A549 (cell line): ENCODE measurements at regions not wholly inside any gene's neighbourhood (a gene's known extent, or its start where the extent isn't known, plus 50 kb on each side); places are given as distances from the start of the nearest gene placed in this dataset.

Source experiments
- ATAC-seq, 2 experiments: fragments of 200-7000 bp in 1 of 2; fragments of >200 bp in 1 of 2; cut with Nextera tagmentation in 1 of 2; cut with Tn5 transposase in 1 of 2; 3 replicates each; pipeline versions ENCODE4 v1.8.0 to v1.9.1; 2018 to 2020; ENCODE audit warnings: mild to moderate bottlenecking in 1 of 2, moderate library complexity in 1 of 2
- CTCF ChIA-PET: fragments of 300-600 bp; sonication (Branson Sonifier 250); formaldehyde crosslinking; extraction: SDS; loops from one replicate; lab custom pipeline; 2021; ENCODE audit warnings: antibody characterized with exemption, inconsistent platforms; lab: Yijun Ruan, JAX
- POLR2A ChIA-PET: fragments of 350-600 bp; formaldehyde crosslinking; extraction: SDS; loops from one replicate; lab custom pipeline; 2021; ENCODE audit warnings: antibody characterized with exemption, inconsistent platforms; lab: Yijun Ruan, JAX
- DNase-seq, 2 experiments: peaks; one replicate each; pipeline versions ENCODE4 v3.0.0 to v3.0.0-alpha.2; 2011 to 2016; ENCODE audit warnings: low read depth in 1 of 2, low spot score in 1 of 2
- FAIRE-seq: peaks from 2 replicates; lab custom pipeline; 2011; peaks lifted over from hg19 to GRCh38; lab: Jason Lieb, UNC
- H3K27ac ChIP-seq, 2 experiments: fragments of >200 bp; sonication (Bioruptor Twin); formaldehyde crosslinking; 3 replicates each; pipeline ENCODE4 v1.5.1; 2016 to 2017
- H3K4me1 ChIP-seq: fragments of >200 bp; sonication (Bioruptor Twin); formaldehyde crosslinking; 3 replicates; pipeline ENCODE4 v1.6.1; 2016
- H3K4me2 ChIP-seq: fragments of >200 bp; sonication (Bioruptor Twin); formaldehyde crosslinking; 3 replicates; pipeline ENCODE4 v1.6.1; 2016
- H3K4me3 ChIP-seq: fragments of >200 bp; sonication (Bioruptor Twin); formaldehyde crosslinking; 3 replicates; pipeline ENCODE4 v1.5.1; 2016
- H3K9me3 ChIP-seq: fragments of >200 bp; sonication (Bioruptor Twin); formaldehyde crosslinking; 3 replicates; pipeline ENCODE4 v1.6.1; 2016
- CBX2 ChIP-seq: fragments of 200-600 bp; sonication (generic); IDR thresholded peaks from 2 replicates; pipeline ENCODE4 v1.6.1; 2016; ENCODE audit warnings: low read depth, mild to moderate bottlenecking, borderline replicate concordance
- CHD4 ChIP-seq: fragments of 200-600 bp; sonication (generic); IDR thresholded peaks from 2 replicates; pipeline ENCODE4 v1.6.1; 2016; ENCODE audit warnings: antibody characterized with exemption, mild to moderate bottlenecking, borderline replicate concordance
- EHF ChIP-seq: fragments of 250-450 bp; sonication (Bioruptor Pico); IDR thresholded peaks from 2 replicates; pipeline ENCODE4 v1.5.0; 2020; ENCODE audit warnings: mild to moderate bottlenecking
- EHMT2 ChIP-seq: fragments of 200-600 bp; sonication (generic); IDR thresholded peaks from 2 replicates; pipeline ENCODE4 v1.6.1; 2016; ENCODE audit warnings: antibody characterized with exemption, low read depth, mild to moderate bottlenecking, moderate library complexity
- ESRRA ChIP-seq: fragments of 150-350 bp; IDR thresholded peaks from 2 replicates; pipeline ENCODE4 v1.6.1; 2014; ENCODE audit warnings: mild to moderate bottlenecking, low read length, borderline replicate concordance
- FOSB ChIP-seq: fragments of 250-450 bp; sonication (Bioruptor Pico); IDR thresholded peaks from 2 replicates; pipeline ENCODE4 v1.5.0; 2020; ENCODE audit warnings: mild to moderate bottlenecking, moderate library complexity
- FOXS1 ChIP-seq: fragments of 250-450 bp; sonication (Bioruptor Pico); IDR thresholded peaks from 2 replicates; pipeline ENCODE4 v1.5.0; 2020; ENCODE audit warnings: mild to moderate bottlenecking, moderate library complexity
- GATA3 ChIP-seq: IDR thresholded peaks from 2 replicates; pipeline ENCODE4 v1.6.1; 2012; ENCODE audit warnings: borderline replicate concordance
- HDAC2 ChIP-seq: fragments of 200-600 bp; sonication (generic); IDR thresholded peaks from 2 replicates; pipeline ENCODE4 v1.6.1; 2016
- HOXA7 ChIP-seq: fragments of 250-450 bp; sonication (Bioruptor Pico); IDR thresholded peaks from 2 replicates; pipeline ENCODE4 v1.5.0; 2020; ENCODE audit warnings: mild to moderate bottlenecking, moderate library complexity
- HOXB13 ChIP-seq: fragments of 250-450 bp; sonication (Bioruptor Pico); IDR thresholded peaks from 2 replicates; pipeline ENCODE4 v1.5.0; 2020; ENCODE audit warnings: low read depth, mild to moderate bottlenecking, moderate library complexity
- HOXB5 ChIP-seq: fragments of 250-450 bp; sonication (Bioruptor Pico); IDR thresholded peaks from 2 replicates; pipeline ENCODE4 v1.5.0; 2020; ENCODE audit warnings: mild to moderate bottlenecking, moderate library complexity
- MYC ChIP-seq: IDR thresholded peaks from 2 replicates; pipeline ENCODE4 v1.6.1; 2012; ENCODE audit warnings: mild to moderate bottlenecking, inconsistent platforms, low read length, improper control_type of control experiment, borderline replicate concordance
- NFE2L2 ChIP-seq: fragments of 150-350 bp; conservative IDR thresholded peaks from 2 replicates; pipeline ENCODE4 v1.6.1; 2014; ENCODE audit warnings: low read length
- POLR2A ChIP-seq: IDR thresholded peaks from 2 replicates; pipeline ENCODE4 v1.6.1; 2012; ENCODE audit warnings: mild to moderate bottlenecking, low read length
- POLR2AphosphoS2 ChIP-seq: conservative IDR thresholded peaks from 2 replicates; pipeline ENCODE4 v1.6.1; 2012; ENCODE audit warnings: low read length, improper control_type of control experiment, inconsistent platforms
- RCOR1 ChIP-seq: fragments of 150-350 bp; IDR thresholded peaks from 2 replicates; pipeline ENCODE4 v1.6.1; 2014; ENCODE audit warnings: antibody characterized with exemption, low read length, low read depth
- RFX5 ChIP-seq: fragments of 450-650 bp; IDR thresholded peaks from 2 replicates; pipeline ENCODE4 v1.7.1; 2014; ENCODE audit warnings: antibody characterized with exemption, mild to moderate bottlenecking, moderate library complexity
- SMC3 ChIP-seq: fragments of >200 bp; sonication (Bioruptor Twin); formaldehyde crosslinking; IDR thresholded peaks from 3 replicates; pipeline ENCODE4 v1.6.1; 2018; ENCODE audit warnings: inconsistent platforms
- SREBF2 ChIP-seq: fragments of 450-650 bp; IDR thresholded peaks from 2 replicates; pipeline ENCODE4 v1.6.1; 2014; ENCODE audit warnings: mild to moderate bottlenecking, moderate library complexity
- TP53 ChIP-seq: fragments of 250-450 bp; sonication (Bioruptor Pico); IDR thresholded peaks from 2 replicates; pipeline ENCODE4 v1.5.0; 2021; ENCODE audit warnings: mild to moderate bottlenecking, moderate library complexity
- ZSCAN20 ChIP-seq: fragments of 250-450 bp; sonication (Bioruptor Pico); IDR thresholded peaks from 2 replicates; pipeline ENCODE4 v1.8.0; 2022; ENCODE audit warnings: mild to moderate bottlenecking, moderate library complexity
- WGBS: methylation state at CpG from one replicate; pipeline ENCODE4 v1.1.6; 2017; ENCODE audit errors: missing lambda C conversion rate; 5-methylcytosine and 5-hydroxymethylcytosine counted together
- TF ChIP-seq, protein P1 (sequence below): fragments of 150-350 bp; IDR thresholded peaks from 2 replicates; pipeline ENCODE4 v1.6.1; 2014; ENCODE audit warnings: low read depth, mild to moderate bottlenecking, low read length
- TF ChIP-seq, protein P2 (sequence below): IDR thresholded peaks from 2 replicates; pipeline ENCODE4 v1.6.1; 2012
- TF ChIP-seq, protein P3 (sequence below): fragments of 450-650 bp; IDR thresholded peaks from 2 replicates; pipeline ENCODE4 v1.6.1; 2014; ENCODE audit warnings: antibody characterized with exemption
- TF ChIP-seq, protein P4 (sequence below): fragments of 250-450 bp; sonication (Bioruptor Pico); IDR thresholded peaks from 2 replicates; pipeline ENCODE4 v1.5.0; 2021; ENCODE audit warnings: mild to moderate bottlenecking, moderate library complexity, borderline replicate concordance
- TF ChIP-seq, protein P5 (sequence below): fragments of 250-450 bp; sonication (Bioruptor Pico); IDR thresholded peaks from 2 replicates; pipeline ENCODE4 v1.5.0; 2020; ENCODE audit warnings: low read depth, mild to moderate bottlenecking, moderate library complexity

DNA sequence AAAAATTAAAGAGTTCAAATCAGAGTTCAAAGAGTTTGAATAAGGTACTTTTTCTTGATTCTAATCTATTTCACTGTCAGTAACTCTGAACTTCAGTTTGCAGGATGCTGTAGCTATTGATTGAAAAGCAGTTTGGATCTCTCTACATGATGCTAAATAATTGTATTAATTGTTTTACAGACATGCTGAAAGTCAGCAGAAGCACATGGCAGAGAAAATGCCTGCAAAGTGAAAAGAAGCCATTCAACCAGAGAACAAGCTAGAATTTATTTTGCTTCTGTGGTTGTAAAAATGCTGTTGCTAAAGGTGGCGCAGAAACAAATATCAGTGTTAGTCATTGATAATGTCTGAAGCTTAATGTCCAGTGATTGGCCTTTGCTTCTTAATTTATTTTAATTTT lies 92.1 kb upstream of the IL12A start:
- DNase-seq (no peak), FAIRE-seq (no peak), ATAC-seq (no peak)
- Histone ChIP-seq H3K4me1 (no peaks in the 10 kb centered on the region), H3K9me3 (no peaks in the 10 kb centered on the region), H3K4me3 (no peak overlapping the region), H3K4me2 (no peak overlapping the region), H3K27ac (no peak overlapping the region)
- TF ChIP-seq, protein P1, sequence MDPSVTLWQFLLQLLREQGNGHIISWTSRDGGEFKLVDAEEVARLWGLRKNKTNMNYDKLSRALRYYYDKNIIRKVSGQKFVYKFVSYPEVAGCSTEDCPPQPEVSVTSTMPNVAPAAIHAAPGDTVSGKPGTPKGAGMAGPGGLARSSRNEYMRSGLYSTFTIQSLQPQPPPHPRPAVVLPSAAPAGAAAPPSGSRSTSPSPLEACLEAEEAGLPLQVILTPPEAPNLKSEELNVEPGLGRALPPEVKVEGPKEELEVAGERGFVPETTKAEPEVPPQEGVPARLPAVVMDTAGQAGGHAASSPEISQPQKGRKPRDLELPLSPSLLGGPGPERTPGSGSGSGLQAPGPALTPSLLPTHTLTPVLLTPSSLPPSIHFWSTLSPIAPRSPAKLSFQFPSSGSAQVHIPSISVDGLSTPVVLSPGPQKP, result no peak
- TF ChIP-seq GATA3, result no peak
- no peak for TF ChIP-seq POLR2A
- no peak for TF ChIP-seq HDAC2
- TF ChIP-seq CHD4, result no peak
- no peak for TF ChIP-seq HOXA7 (CRISPR knock-in tag)
- no peak for TF ChIP-seq SMC3
- no peak for TF ChIP-seq POLR2AphosphoS2
- no peak for TF ChIP-seq ZSCAN20 (CRISPR knock-in tag)
- TF ChIP-seq EHMT2, result no peak
- TF ChIP-seq, protein P2, sequence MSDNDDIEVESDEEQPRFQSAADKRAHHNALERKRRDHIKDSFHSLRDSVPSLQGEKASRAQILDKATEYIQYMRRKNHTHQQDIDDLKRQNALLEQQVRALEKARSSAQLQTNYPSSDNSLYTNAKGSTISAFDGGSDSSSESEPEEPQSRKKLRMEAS, result no peak
- TF ChIP-seq RCOR1, result no peak
- TF ChIP-seq SREBF2, result no peak
- no peak for TF ChIP-seq EHF (CRISPR knock-in tag)
- POLR2A ChIA-PET, result no interaction called here
- 88% methylated on average over 1 of the region's 1 CpG for whole genome bisulfite sequencing
- CTCF ChIA-PET, result interaction anchor here (1.0 to 18.8 kb wide), 3 partner anchors 10 to 109 kb away, joined by 3 to 450 read pairs (median 93); no protein-coding TSS in a partner anchor

DNA sequence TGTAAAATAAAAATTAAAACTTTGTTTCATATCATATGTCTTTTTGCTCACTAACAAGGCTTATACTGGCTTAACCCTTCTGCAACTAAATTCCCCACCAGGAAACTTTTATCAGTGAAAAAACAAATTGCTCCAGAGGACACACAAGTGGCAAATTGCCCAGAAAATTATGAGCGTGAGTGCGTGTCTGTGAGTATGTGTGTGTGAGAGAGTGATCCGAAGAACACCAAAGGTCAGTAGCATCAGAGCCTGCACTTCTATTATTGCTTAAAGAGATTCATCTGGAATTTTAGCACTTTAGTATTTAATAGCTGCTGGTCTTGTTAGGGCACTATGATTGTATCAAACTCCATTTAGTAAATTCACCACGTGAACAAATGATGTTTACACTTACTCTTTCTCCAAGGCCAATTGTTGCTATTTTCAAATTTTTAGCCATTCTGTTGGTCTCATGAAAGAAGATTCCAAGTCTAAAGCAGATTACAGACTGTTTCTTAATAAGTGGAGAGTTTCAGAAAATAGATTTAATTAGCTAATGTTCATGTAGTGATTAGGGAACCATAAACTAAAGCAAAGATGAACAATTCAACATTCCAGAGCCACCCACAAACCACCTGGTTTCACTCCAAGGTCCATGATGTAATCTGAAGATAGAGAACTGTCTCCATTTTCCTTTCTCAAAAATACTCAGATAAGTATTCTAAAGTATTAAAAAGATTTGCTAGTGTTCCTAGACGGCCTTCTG lies 91.1 kb upstream of the IL12A start:
- no peak for TF ChIP-seq ESRRA
- TF ChIP-seq, protein P3, sequence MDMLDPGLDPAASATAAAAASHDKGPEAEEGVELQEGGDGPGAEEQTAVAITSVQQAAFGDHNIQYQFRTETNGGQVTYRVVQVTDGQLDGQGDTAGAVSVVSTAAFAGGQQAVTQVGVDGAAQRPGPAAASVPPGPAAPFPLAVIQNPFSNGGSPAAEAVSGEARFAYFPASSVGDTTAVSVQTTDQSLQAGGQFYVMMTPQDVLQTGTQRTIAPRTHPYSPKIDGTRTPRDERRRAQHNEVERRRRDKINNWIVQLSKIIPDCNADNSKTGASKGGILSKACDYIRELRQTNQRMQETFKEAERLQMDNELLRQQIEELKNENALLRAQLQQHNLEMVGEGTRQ, result no peak
- TF ChIP-seq, protein P4, sequence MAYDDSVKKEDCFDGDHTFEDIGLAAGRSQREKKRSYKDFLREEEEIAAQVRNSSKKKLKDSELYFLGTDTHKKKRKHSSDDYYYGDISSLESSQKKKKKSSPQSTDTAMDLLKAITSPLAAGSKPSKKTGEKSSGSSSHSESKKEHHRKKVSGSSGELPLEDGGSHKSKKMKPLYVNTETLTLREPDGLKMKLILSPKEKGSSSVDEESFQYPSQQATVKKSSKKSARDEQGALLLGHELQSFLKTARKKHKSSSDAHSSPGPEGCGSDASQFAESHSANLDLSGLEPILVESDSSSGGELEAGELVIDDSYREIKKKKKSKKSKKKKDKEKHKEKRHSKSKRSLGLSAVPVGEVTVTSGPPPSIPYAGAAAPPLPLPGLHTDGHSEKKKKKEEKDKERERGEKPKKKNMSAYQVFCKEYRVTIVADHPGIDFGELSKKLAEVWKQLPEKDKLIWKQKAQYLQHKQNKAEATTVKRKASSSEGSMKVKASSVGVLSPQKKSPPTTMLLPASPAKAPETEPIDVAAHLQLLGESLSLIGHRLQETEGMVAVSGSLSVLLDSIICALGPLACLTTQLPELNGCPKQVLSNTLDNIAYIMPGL (CRISPR knock-in tag), result no peak
- H3K4me1 ChIP-seq, result no peaks in the 10 kb centered on the region
- H3K27ac ChIP-seq, result no peak overlapping the region
- no peak for DNase-seq
- no peak for FAIRE-seq
- CTCF ChIA-PET, result interaction anchor here (1.0 to 18.8 kb wide), 5 partner anchors 9 to 109 kb away, joined by 3 to 450 read pairs (median 5); no protein-coding TSS in a partner anchor
- 84% methylated on average over 5 of the region's 5 CpGs for WGBS
- ATAC-seq, result no peak
- H3K4me3 ChIP-seq, result no peak overlapping the region
- POLR2A ChIA-PET, result no interaction called here
- H3K4me2 ChIP-seq, result no peak overlapping the region
- H3K9me3 ChIP-seq, result no peaks in the 10 kb centered on the region

DNA sequence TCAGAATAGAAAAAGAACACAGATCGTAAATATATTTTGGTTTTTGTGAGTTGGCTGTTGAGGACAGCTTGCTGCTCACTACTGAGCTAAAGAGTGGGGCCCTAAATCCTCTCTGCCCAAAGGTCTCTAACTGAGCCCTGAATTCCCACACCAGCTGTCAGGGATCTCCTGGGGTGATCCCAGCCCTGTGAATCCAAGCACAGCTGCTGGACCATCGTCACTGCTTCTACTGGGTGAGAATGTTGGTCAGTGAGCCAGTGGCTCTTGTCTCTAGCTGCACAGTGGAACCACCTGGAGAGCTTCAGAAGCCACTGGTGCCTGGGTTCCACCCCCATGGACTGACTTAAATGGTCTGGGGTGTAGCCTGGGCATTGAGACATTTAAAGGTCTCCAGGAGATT lies 90.5 kb upstream of the IL12A start:
- ChIA-PET POLR2A (no interaction called here), CTCF (interaction anchor here (1.0 to 9.6 kb wide), 6 partner anchors 8 to 108 kb away, joined by 3 to 93 read pairs (median 4); partner anchors contain the start of gene IL12A)
- no peaks in the 10 kb centered on the region for H3K4me1 ChIP-seq
- DNase-seq (no peak), ATAC-seq (no peak), FAIRE-seq (no peak)
- H3K9me3 ChIP-seq, result no peaks in the 10 kb centered on the region
- H3K4me3 ChIP-seq, result no peak overlapping the region
- no peak overlapping the region for H3K27ac ChIP-seq
- H3K4me2 ChIP-seq, result no peak overlapping the region
- 96% methylated on average over 2 of the region's 2 CpGs for WGBS
- TF ChIP-seq TP53 (CRISPR knock-in tag) (no peak), HOXB13 (no peak), HOXB5 (CRISPR knock-in tag) (no peak), FOXS1 (no peak), NFE2L2 (no peak), EHMT2 (no peak), MYC (no peak), RFX5 (no peak), FOSB (no peak), CBX2 (no peak)
- TF ChIP-seq, protein P5, sequence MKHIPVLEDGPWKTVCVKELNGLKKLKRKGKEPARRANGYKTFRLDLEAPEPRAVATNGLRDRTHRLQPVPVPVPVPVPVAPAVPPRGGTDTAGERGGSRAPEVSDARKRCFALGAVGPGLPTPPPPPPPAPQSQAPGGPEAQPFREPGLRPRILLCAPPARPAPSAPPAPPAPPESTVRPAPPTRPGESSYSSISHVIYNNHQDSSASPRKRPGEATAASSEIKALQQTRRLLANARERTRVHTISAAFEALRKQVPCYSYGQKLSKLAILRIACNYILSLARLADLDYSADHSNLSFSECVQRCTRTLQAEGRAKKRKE (CRISPR knock-in tag), result no peak
- TF ChIP-seq, protein P3, result no peak
- TF ChIP-seq, protein P1, result no peak
- TF ChIP-seq, protein P2, result no peak
